Right lobe of liver (tissue), 6 donors: ENCODE measurements at regions not wholly inside any gene's neighbourhood (a gene's known extent, or its start where the extent isn't known, plus 50 kb on each side); places are given as distances from the start of the nearest gene placed in this dataset.

Source experiments
- ATAC-seq, 4 donors: fragments of 200-7000 bp; cut with Tn5 transposase; one replicate each; pipeline ENCODE4 v1.9.1; 2020; ENCODE audit warnings: mild to moderate bottlenecking in 4 of 4, moderate library complexity in 4 of 4
- DNase-seq, 3 donors: peaks; one replicate each; pipeline ENCODE4 v3.0.0-alpha.2; 2020
- H3K27ac ChIP-seq, 3 donors: fragments of 200-600 bp; one replicate each; pipeline ENCODE4 v1.8.0; 2022
- H3K27me3 ChIP-seq, 2 donors: fragments of 200-600 bp; one replicate each; pipeline ENCODE4 v1.8.0; 2022
- H3K36me3 ChIP-seq, 4 donors: fragments of 200-600 bp; sonication (generic) in 1 of 4; one replicate each; pipeline versions ENCODE4 v1.5.1 to v1.8.0; 2017 to 2022; ENCODE audit warnings: control low read depth in 1 of 4
- H3K4me1 ChIP-seq, 4 donors: fragments of 200-600 bp; sonication (generic) in 1 of 4; one replicate each; pipeline versions ENCODE4 v1.5.1 to v1.8.0; 2017 to 2022; ENCODE audit warnings: control low read depth in 1 of 4
- H3K4me3 ChIP-seq, 3 donors: fragments of 200-600 bp; one replicate each; pipeline ENCODE4 v1.8.0; 2022
- H3K9me3 ChIP-seq, 4 donors: fragments of 200-600 bp; sonication (generic) in 1 of 4; one replicate each; pipeline versions ENCODE4 v1.5.1 to v1.8.0; 2017 to 2022; ENCODE audit warnings: control low read depth in 1 of 4
- CTCF ChIP-seq, 4 donors: fragments of 200-600 bp in 3 of 4; fragments of 450-650 bp in 1 of 4; IDR thresholded peaks; one replicate each; pipeline versions ENCODE4 v1.5.1 to v1.8.0; 2016 to 2022; ENCODE audit warnings: antibody characterized with exemption in 4 of 4, mild to moderate bottlenecking in 2 of 4
- POLR2A ChIP-seq: fragments of 450-650 bp; IDR thresholded peaks from one replicate; pipeline ENCODE4 v1.6.1; 2017; ENCODE audit warnings: antibody characterized with exemption, mild to moderate bottlenecking
- WGBS: methylation state at CpG from one replicate; pipeline ENCODE4 v1.1.6; 2018; ENCODE audit warnings: low coverage, low lambda C conversion rate; ENCODE audit not compliant: insufficient coverage; ENCODE audit errors: missing lambda C conversion rate; 5-methylcytosine and 5-hydroxymethylcytosine counted together
- intact Hi-C, 2 donors: fragments of 100-400 bp; cut with DNase I; formaldehyde crosslinking; loops; one replicate each; pipeline versions ENCODE4 v1.11.2 to v1.14.1; 2022
- donor health status: DM: no; HTN: yes; CAD: no.
- donor health status: DM: no; HTN: no; CAD: no.
- donor health status: DM: no; HTN: no; CAD: no.
- donor health status: DM: no; HTN: yes; CAD: no.
- donor health status: DM: no; HTN: yes; CAD: no.

- TF ChIP-seq POLR2A (no peak), CTCF (IDR thresholded peaks at IDR 0.05) (no peak)
- H3K4me1 ChIP-seq, result no peaks in the 10 kb centered on the region
- ATAC-seq (no peak), DNase-seq (no peak)
- no peaks in the 10 kb centered on the region for H3K27me3 ChIP-seq
- H3K27ac ChIP-seq, result no peak overlapping the region
- no peak overlapping the region for H3K4me3 ChIP-seq
- WGBS, result 45% methylated on average over 1 of the region's 1 CpG
- H3K9me3 ChIP-seq, result no peaks in the 10 kb centered on the region
- intact Hi-C loops, result no loop called here
- H3K36me3 ChIP-seq, result no peaks in the 10 kb centered on the region
These were observed 935.4 kb downstream of the TBC1D22A start for GRCh38 chr22:47697861-47698260.

- Histone ChIP-seq H3K4me3 (no peak overlapping the region), H3K4me1 (no peaks in the 10 kb centered on the region), H3K27ac (no peak overlapping the region), H3K36me3 (no peaks in the 10 kb centered on the region), H3K27me3 (no peaks in the 10 kb centered on the region), H3K9me3 (no peaks in the 10 kb centered on the region)
- TF ChIP-seq CTCF (IDR thresholded peaks at IDR 0.05) (no peak), POLR2A (no peak)
- DNase-seq (no peak), ATAC-seq (no peak)
- intact Hi-C loops, result no loop called here
- WGBS, result 63% methylated on average over 3 of the region's 3 CpGs
These were observed 934.3 kb downstream of the TBC1D22A start for GRCh38 chr22:47696776-47697175.

- 62% methylated on average over 4 of the region's 5 CpGs for WGBS
- H3K36me3 ChIP-seq, result no peaks in the 10 kb centered on the region
- no peak overlapping the region for H3K4me3 ChIP-seq
- no peaks in the 10 kb centered on the region for H3K9me3 ChIP-seq
- TF ChIP-seq POLR2A, result no peak
- TF ChIP-seq CTCF (IDR thresholded peaks at IDR 0.05), result no peak
- no peaks in the 10 kb centered on the region for H3K27me3 ChIP-seq
- intact Hi-C loops, result no loop called here
- no peaks in the 10 kb centered on the region for H3K4me1 ChIP-seq
- no peak overlapping the region for H3K27ac ChIP-seq
- ATAC-seq (no peak), DNase-seq (no peak)
These were observed 932.7 kb downstream of the TBC1D22A start for GRCh38 chr22:47695176-47695575.

GRCh38 chr22:47694536-47695130, 932.2 kb downstream of the TBC1D22A start:
- Histone ChIP-seq H3K9me3 (no peaks in the 10 kb centered on the region), H3K36me3 (no peaks in the 10 kb centered on the region), H3K27me3 (no peaks in the 10 kb centered on the region), H3K4me3 (no peak overlapping the region), H3K27ac (no peak overlapping the region), H3K4me1 (no peaks in the 10 kb centered on the region)
- DNase-seq (no peak), ATAC-seq (no peak)
- intact Hi-C loops, result no loop called here
- 64% methylated on average over 4 of the region's 4 CpGs for WGBS
- no peak for TF ChIP-seq POLR2A
- TF ChIP-seq CTCF (IDR thresholded peaks at IDR 0.05), result no peak

GRCh38 chr22:47693606-47694005, 931.2 kb downstream of the TBC1D22A start:
- H3K27ac ChIP-seq, result no peak overlapping the region
- DNase-seq (no peak), ATAC-seq (no peak)
- intact Hi-C loops, result no loop called here
- H3K27me3 ChIP-seq, result no peaks in the 10 kb centered on the region
- no peak overlapping the region for H3K4me3 ChIP-seq
- TF ChIP-seq POLR2A (no peak), CTCF (IDR thresholded peaks at IDR 0.05) (no peak)
- H3K36me3 ChIP-seq, result no peaks in the 10 kb centered on the region
- H3K9me3 ChIP-seq, result no peaks in the 10 kb centered on the region
- no peaks in the 10 kb centered on the region for H3K4me1 ChIP-seq
- WGBS, result 56% methylated on average over 3 of the region's 6 CpGs
